ENCODE measurements at regions not wholly inside any gene's neighbourhood (a gene's known extent, or its start where the extent isn't known, plus 50 kb on each side); places are given as distances from the start of the nearest gene placed in this dataset.

- TF ChIP-seq CTCF (IDR thresholded peaks at IDR 0.05; ENCODE audit: low read depth, low read length, missing control alignments), result no peak
- no peak overlapping the region for H3K4me3 ChIP-seq (ENCODE audit: low read depth, low read length)
- no peak for DNase-seq (ENCODE audit: low read depth)
Measured at GRCh38 chr3:135760581-135760980, 204.9 kb upstream of the PPP2R3A start.

GRCh38 chr3:135762188-135762856, 203.2 kb upstream of the PPP2R3A start:
- no peak for DNase-seq (ENCODE audit: low read depth)
- TF ChIP-seq CTCF (IDR thresholded peaks at IDR 0.05; ENCODE audit: low read depth, low read length, missing control alignments), result no peak
- H3K4me3 ChIP-seq (ENCODE audit: low read depth, low read length), result no peak overlapping the region

- no peak overlapping the region for H3K4me3 ChIP-seq (ENCODE audit: low read depth, low read length)
- DNase-seq (ENCODE audit: low read depth), result no peak
- no peak for TF ChIP-seq CTCF (IDR thresholded peaks at IDR 0.05; ENCODE audit: low read depth, low read length, missing control alignments)
Measured at GRCh38 chr3:135766115-135766514, 199.4 kb upstream of the PPP2R3A start.

- DNase-seq (ENCODE audit: low read depth), result no peak
- no peak for TF ChIP-seq CTCF (IDR thresholded peaks at IDR 0.05; ENCODE audit: low read depth, low read length, missing control alignments)
- H3K4me3 ChIP-seq (ENCODE audit: low read depth, low read length), result no peak overlapping the region
Measured at GRCh38 chr3:135771760-135772159, 193.8 kb upstream of the PPP2R3A start.

GRCh38 chr3:135779024-135779423, 186.5 kb upstream of the PPP2R3A start:
- H3K4me3 ChIP-seq (ENCODE audit: low read depth, low read length), result no peak overlapping the region
- DNase-seq (ENCODE audit: low read depth), result no peak
- no peak for TF ChIP-seq CTCF (IDR thresholded peaks at IDR 0.05; ENCODE audit: low read depth, low read length, missing control alignments)

- H3K4me3 ChIP-seq (ENCODE audit: low read depth, low read length), result no peak overlapping the region
- DNase-seq (ENCODE audit: low read depth), result no peak
- TF ChIP-seq CTCF (IDR thresholded peaks at IDR 0.05; ENCODE audit: low read depth, low read length, missing control alignments), result no peak
Measured at GRCh38 chr3:135779590-135780235, 185.8 kb upstream of the PPP2R3A start.
